GM10248 (cell line): ENCODE measurements at regions not wholly inside any gene's neighbourhood (a gene's known extent, or its start where the extent isn't known, plus 50 kb on each side); places are given as distances from the start of the nearest gene placed in this dataset.

ENCODE experiments used
- CTCF ChIA-PET: fragments of 300-600 bp; sonication (Branson Sonifier 250); formaldehyde crosslinking; extraction: SDS; loops from one replicate; lab custom pipeline; 2021; ENCODE audit warnings: antibody characterized with exemption; lab: Yijun Ruan, JAX
- POLR2A ChIA-PET: fragments of 350-650 bp; sonication (Branson Sonifier 250); formaldehyde crosslinking; extraction: SDS; loops from one replicate; lab custom pipeline; 2020; ENCODE audit warnings: antibody characterized with exemption; lab: Yijun Ruan, JAX
- DNase-seq: peaks from one replicate; pipeline ENCODE4 v3.0.0; 2012; ENCODE audit errors: extremely low spot score
- CTCF ChIP-seq: IDR thresholded peaks from 2 replicates; pipeline ENCODE4 v1.5.1; 2012; ENCODE audit warnings: mild to moderate bottlenecking, low read depth; ENCODE audit errors: extremely low read depth, missing control alignments, control extremely low read depth

GRCh38 chr1:80799457-80799856 lies 1001.3 kb upstream of the ADGRL2 start:
- ChIA-PET POLR2A (no interaction called here), CTCF (no interaction called here)
- TF ChIP-seq CTCF = no peak
- DNase-seq = no peak

GRCh38 chr1:80779275-80779674 lies 1021.5 kb upstream of the ADGRL2 start:
- DNase-seq = no peak
- ChIA-PET CTCF (no interaction called here), POLR2A (no interaction called here)
- no peak for TF ChIP-seq CTCF

- no peak for TF ChIP-seq CTCF
Measured at GRCh38 chr1:80778094-80778840, 1022.5 kb upstream of the ADGRL2 start.

GRCh38 chr1:80776266-80776665 lies 1024.5 kb upstream of the ADGRL2 start:
- CTCF ChIA-PET = interaction anchor here (1.2 kb wide), 1 partner anchor 15 kb away, joined by 5 read pairs; no protein-coding TSS in a partner anchor
- DNase-seq = no peak
- POLR2A ChIA-PET = no interaction called here
- TF ChIP-seq CTCF = no peak

More at GRCh38 chr1:80778094-80778840, 1022.5 kb upstream of the ADGRL2 start:
- ChIA-PET CTCF (no interaction called here), POLR2A (no interaction called here)
- no peak for DNase-seq

- no peak for TF ChIP-seq CTCF
- DNase-seq = no peak
- POLR2A ChIA-PET = no interaction called here
- CTCF ChIA-PET = interaction anchor here (1.8 kb wide), 1 partner anchor 8 kb away, joined by 6 read pairs; no protein-coding TSS in a partner anchor
Measured at GRCh38 chr1:80769208-80769750, 1031.5 kb upstream of the ADGRL2 start.

- TF ChIP-seq CTCF = no peak
- ChIA-PET POLR2A (no interaction called here), CTCF (no interaction called here)
- no peak for DNase-seq
Measured at GRCh38 chr1:80767711-80768110, 1033.0 kb upstream of the ADGRL2 start.
